Left lung (tissue), 4 donors: ENCODE measurements at regions not wholly inside any gene's neighbourhood (a gene's known extent, or its start where the extent isn't known, plus 50 kb on each side); places are given as distances from the start of the nearest gene placed in this dataset.
A peak's percentile ranks its signal among the peaks of the same experiment; 100 is the strongest.

Experiments used
- ATAC-seq: fragments of 200-7000 bp; cut with Tn5 transposase; one replicate; pipeline ENCODE4 v1.9.1; 2020; ENCODE audit warnings: moderate library complexity
- DNase-seq, 4 donors: peaks; one replicate each; pipeline ENCODE4 v3.0.0-alpha.2; 2013 to 2020
- H3K27ac ChIP-seq, 2 donors: fragments of 200-600 bp; sonication (generic) in 1 of 2; one replicate each; pipeline versions ENCODE4 v1.5.0 to v1.8.0; 2020 to 2021
- H3K27me3 ChIP-seq, 2 donors: fragments of 200-600 bp; sonication (generic) in 1 of 2; one replicate each; pipeline versions ENCODE4 v1.5.0 to v1.8.0; 2020 to 2021
- H3K36me3 ChIP-seq, 2 donors: fragments of 200-600 bp; sonication (generic) in 1 of 2; one replicate each; pipeline versions ENCODE4 v1.5.0 to v1.8.0; 2020 to 2021
- H3K4me1 ChIP-seq, 2 donors: fragments of 200-600 bp; one replicate each; pipeline ENCODE4 v1.8.0; 2021
- H3K4me3 ChIP-seq, 2 donors: fragments of 200-600 bp; sonication (generic) in 1 of 2; one replicate each; pipeline versions ENCODE4 v1.5.0 to v1.8.0; 2020 to 2021; ENCODE audit warnings: mild to moderate bottlenecking in 1 of 2
- H3K9me3 ChIP-seq, 2 donors: fragments of 200-600 bp; sonication (generic) in 1 of 2; one replicate each; pipeline versions ENCODE4 v1.5.0 to v1.8.0; 2020 to 2021
- CTCF ChIP-seq, 2 donors: fragments of 200-600 bp; sonication (generic) in 1 of 2; IDR thresholded peaks; one replicate each; pipeline versions ENCODE4 v1.5.0 to v1.8.0; 2021; ENCODE audit warnings: antibody characterized with exemption in 2 of 2
- intact Hi-C, 2 donors: fragments of 100-400 bp; cut with DNase I; formaldehyde crosslinking; loops; one replicate each; pipeline versions ENCODE4 v1.11.2 to v1.14.2; 2022
- donor health status: DM: no; HTN: yes; CAD: no.
- donor health status: DM: no; HTN: no; CAD: no.

- DNase-seq: no peak
- Histone ChIP-seq H3K4me1 (no peaks in the 10 kb centered on the region), H3K4me3 (no peak overlapping the region), H3K27ac (no peak overlapping the region), H3K27me3 (peaks cover 0 to 9% of the 10 kb centered on the region in 2 donors), H3K36me3 (no peaks in the 10 kb centered on the region), H3K9me3 (no peaks in the 10 kb centered on the region)
- ATAC-seq: no peak
- intact Hi-C loops: no loop called here
- no peak for TF ChIP-seq CTCF (IDR thresholded peaks at IDR 0.05)
These were observed 88.9 kb upstream of the NGF start for GRCh38 chr1:115426956-115427355.

GRCh38 chr1:115426231-115426771 lies 88.3 kb upstream of the NGF start:
- no peak for TF ChIP-seq CTCF (IDR thresholded peaks at IDR 0.05)
- no peak overlapping the region for H3K4me3 ChIP-seq
- H3K36me3 ChIP-seq: no peaks in the 10 kb centered on the region
- peaks cover 0 to 9% of the 10 kb centered on the region in 2 donors for H3K27me3 ChIP-seq
- H3K4me1 ChIP-seq: no peaks in the 10 kb centered on the region
- peak in 1 of 4 donors; percentile 39 for DNase-seq
- ATAC-seq: peak; percentile 83
- H3K27ac ChIP-seq: no peak overlapping the region
- intact Hi-C loops: no loop called here
- no peaks in the 10 kb centered on the region for H3K9me3 ChIP-seq

DNA sequence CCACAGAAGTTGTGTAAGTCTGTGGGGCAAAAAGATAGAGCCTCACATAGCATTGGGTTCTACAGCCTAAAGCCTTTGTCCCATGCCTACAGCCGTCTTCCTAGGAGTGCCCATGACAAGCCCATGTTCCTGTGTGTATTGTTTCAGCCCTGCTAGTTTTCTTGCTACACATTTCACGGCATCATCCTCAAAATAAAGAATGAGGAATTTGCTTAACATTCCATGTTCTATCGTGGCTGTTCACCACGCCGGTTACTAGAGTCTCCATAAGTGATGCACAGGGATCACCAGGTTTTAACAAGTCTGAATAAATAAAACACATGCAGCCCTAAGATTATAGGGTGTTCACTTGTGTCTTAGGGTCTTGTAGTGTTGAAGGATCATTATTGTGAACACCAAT lies 87.4 kb upstream of the NGF start:
- intact Hi-C loops: no loop called here
- no peak for DNase-seq
- ATAC-seq: no peak
- no peak for TF ChIP-seq CTCF (IDR thresholded peaks at IDR 0.05)
- Histone ChIP-seq H3K27ac (no peak overlapping the region), H3K9me3 (no peaks in the 10 kb centered on the region), H3K4me1 (no peaks in the 10 kb centered on the region), H3K4me3 (no peak overlapping the region), H3K36me3 (no peaks in the 10 kb centered on the region), H3K27me3 (peaks cover 0 to 9% of the 10 kb centered on the region in 2 donors)

DNA sequence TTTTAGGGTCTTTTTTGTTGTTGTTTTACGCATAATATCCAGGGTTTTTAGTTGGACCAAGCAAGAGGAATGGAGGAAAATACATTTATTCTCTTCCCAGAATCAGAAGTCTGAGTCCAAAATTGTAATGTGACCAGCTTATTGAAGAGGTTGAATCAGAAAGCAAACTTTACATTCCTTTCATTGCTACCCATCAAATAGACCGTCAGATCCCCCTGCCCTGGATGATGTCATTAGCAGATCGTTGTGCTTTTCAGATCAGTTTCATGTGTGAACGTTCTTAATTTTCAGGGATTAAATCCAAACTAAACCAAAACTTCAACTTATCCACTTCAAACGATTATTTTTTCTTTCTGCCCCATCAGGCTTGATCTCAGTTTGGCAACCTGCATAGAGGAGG lies 85.7 kb upstream of the NGF start:
- no peaks in the 10 kb centered on the region for H3K36me3 ChIP-seq
- no peak for ATAC-seq
- H3K4me3 ChIP-seq: no peak overlapping the region
- no peak for TF ChIP-seq CTCF (IDR thresholded peaks at IDR 0.05)
- no peak for DNase-seq
- H3K27me3 ChIP-seq: peaks cover 0 to 9% of the 10 kb centered on the region in 2 donors
- no peaks in the 10 kb centered on the region for H3K9me3 ChIP-seq
- intact Hi-C loops: no loop called here
- H3K27ac ChIP-seq: no peak overlapping the region
- H3K4me1 ChIP-seq: no peaks in the 10 kb centered on the region

GRCh38 chr1:115419571-115419970 lies 81.5 kb upstream of the NGF start:
- TF ChIP-seq CTCF (IDR thresholded peaks at IDR 0.05): no peak
- intact Hi-C loops: no loop called here
- H3K9me3 ChIP-seq: no peaks in the 10 kb centered on the region
- peaks cover 0 to 8% of the 10 kb centered on the region in 2 donors for H3K27me3 ChIP-seq
- H3K4me1 ChIP-seq: no peaks in the 10 kb centered on the region
- DNase-seq (no peak), ATAC-seq (no peak)
- H3K27ac ChIP-seq: no peak overlapping the region
- H3K36me3 ChIP-seq: no peaks in the 10 kb centered on the region
- no peak overlapping the region for H3K4me3 ChIP-seq
